ENCODE measurements at regions not wholly inside any gene's neighbourhood (a gene's known extent, or its start where the extent isn't known, plus 50 kb on each side); places are given as distances from the start of the nearest gene placed in this dataset.

- no peak overlapping the region for H3K27ac ChIP-seq (ENCODE audit: low read depth in 2 of 2, low read length in 1 of 2)
- WGBS, 2 donors, result 45 to 61% methylated on average over 2 of the region's 2 CpGs
- H3K9me3 ChIP-seq (ENCODE audit: control insufficient read depth in 2 of 2, insufficient read depth in 1 of 2, low read depth in 1 of 2, low read length in 1 of 2), result no peaks in the 10 kb centered on the region
- H3K4me1 ChIP-seq (ENCODE audit: control insufficient read depth in 2 of 2, insufficient read depth in 2 of 2, low read length in 1 of 2), result no peaks in the 10 kb centered on the region
- no peaks in the 10 kb centered on the region for H3K36me3 ChIP-seq (ENCODE audit: control insufficient read depth in 2 of 2, insufficient read depth in 2 of 2, low read length in 1 of 2)
- no peaks in the 10 kb centered on the region for H3K27me3 ChIP-seq (ENCODE audit: control insufficient read depth in 1 of 2, insufficient read depth in 2 of 2, low read length in 2 of 2)
- no peak overlapping the region for H3K4me3 ChIP-seq (ENCODE audit: low read depth in 1 of 2, low read length in 2 of 2)
These were observed 213.6 kb upstream of the FAM98A start for GRCh38 chr2:33812707-33813106.

GRCh38 chr2:33810046-33810835, 211.1 kb upstream of the FAM98A start:
- Histone ChIP-seq H3K9me3 (ENCODE audit: control insufficient read depth in 2 of 2, insufficient read depth in 1 of 2, low read depth in 1 of 2, low read length in 1 of 2) (no peaks in the 10 kb centered on the region), H3K27me3 (ENCODE audit: control insufficient read depth in 1 of 2, insufficient read depth in 2 of 2, low read length in 2 of 2) (no peaks in the 10 kb centered on the region), H3K27ac (ENCODE audit: low read depth in 2 of 2, low read length in 1 of 2) (no peak overlapping the region), H3K4me3 (ENCODE audit: low read depth in 1 of 2, low read length in 2 of 2) (no peak overlapping the region), H3K36me3 (ENCODE audit: control insufficient read depth in 2 of 2, insufficient read depth in 2 of 2, low read length in 1 of 2) (no peaks in the 10 kb centered on the region), H3K4me1 (ENCODE audit: control insufficient read depth in 2 of 2, insufficient read depth in 2 of 2, low read length in 1 of 2) (no peaks in the 10 kb centered on the region)
- WGBS, 2 donors, result 81 to 84% methylated on average over 9 of the region's 9 CpGs

- Histone ChIP-seq H3K27me3 (ENCODE audit: control insufficient read depth in 1 of 2, insufficient read depth in 2 of 2, low read length in 2 of 2) (no peaks in the 10 kb centered on the region), H3K9me3 (ENCODE audit: control insufficient read depth in 2 of 2, insufficient read depth in 1 of 2, low read depth in 1 of 2, low read length in 1 of 2) (peaks cover 0 to 2% of the 10 kb centered on the region in 2 donors), H3K4me3 (ENCODE audit: low read depth in 1 of 2, low read length in 2 of 2) (no peak overlapping the region), H3K4me1 (ENCODE audit: control insufficient read depth in 2 of 2, insufficient read depth in 2 of 2, low read length in 1 of 2) (peaks cover 0 to 2% of the 10 kb centered on the region in 2 donors), H3K36me3 (ENCODE audit: control insufficient read depth in 2 of 2, insufficient read depth in 2 of 2, low read length in 1 of 2) (no peaks in the 10 kb centered on the region), H3K27ac (ENCODE audit: low read depth in 2 of 2, low read length in 1 of 2) (no peak overlapping the region)
- 76% methylated on average over 6 of the region's 6 CpGs for WGBS, 2 donors
These were observed 206.9 kb upstream of the FAM98A start for GRCh38 chr2:33806041-33806440.

- H3K4me1 ChIP-seq (ENCODE audit: control insufficient read depth in 2 of 2, insufficient read depth in 2 of 2, low read length in 1 of 2), result peaks cover 0 to 2% of the 10 kb centered on the region in 2 donors
- no peaks in the 10 kb centered on the region for H3K36me3 ChIP-seq (ENCODE audit: control insufficient read depth in 2 of 2, insufficient read depth in 2 of 2, low read length in 1 of 2)
- H3K4me3 ChIP-seq (ENCODE audit: low read depth in 1 of 2, low read length in 2 of 2), result no peak overlapping the region
- H3K27me3 ChIP-seq (ENCODE audit: control insufficient read depth in 1 of 2, insufficient read depth in 2 of 2, low read length in 2 of 2), result no peaks in the 10 kb centered on the region
- peaks cover 0 to 3% of the 10 kb centered on the region in 2 donors for H3K9me3 ChIP-seq (ENCODE audit: control insufficient read depth in 2 of 2, insufficient read depth in 1 of 2, low read depth in 1 of 2, low read length in 1 of 2)
- H3K27ac ChIP-seq (ENCODE audit: low read depth in 2 of 2, low read length in 1 of 2), result no peak overlapping the region
These were observed 205.1 kb upstream of the FAM98A start for GRCh38 chr2:33804155-33804554.

GRCh38 chr2:33796511-33796910, 197.4 kb upstream of the FAM98A start:
- Histone ChIP-seq H3K27ac (ENCODE audit: low read depth in 2 of 2, low read length in 1 of 2) (no peak overlapping the region), H3K36me3 (ENCODE audit: control insufficient read depth in 2 of 2, insufficient read depth in 2 of 2, low read length in 1 of 2) (no peaks in the 10 kb centered on the region), H3K27me3 (ENCODE audit: control insufficient read depth in 1 of 2, insufficient read depth in 2 of 2, low read length in 2 of 2) (no peaks in the 10 kb centered on the region), H3K4me3 (ENCODE audit: low read depth in 1 of 2, low read length in 2 of 2) (no peak overlapping the region), H3K9me3 (ENCODE audit: control insufficient read depth in 2 of 2, insufficient read depth in 1 of 2, low read depth in 1 of 2, low read length in 1 of 2) (peaks cover 0 to 3% of the 10 kb centered on the region in 2 donors), H3K4me1 (ENCODE audit: control insufficient read depth in 2 of 2, insufficient read depth in 2 of 2, low read length in 1 of 2) (no peaks in the 10 kb centered on the region)
- 80 to 88% methylated on average over 2 of the region's 2 CpGs for WGBS, 2 donors

- Histone ChIP-seq H3K4me1 (ENCODE audit: control insufficient read depth in 2 of 2, insufficient read depth in 2 of 2, low read length in 1 of 2) (no peaks in the 10 kb centered on the region), H3K9me3 (ENCODE audit: control insufficient read depth in 2 of 2, insufficient read depth in 1 of 2, low read depth in 1 of 2, low read length in 1 of 2) (no peaks in the 10 kb centered on the region), H3K4me3 (ENCODE audit: low read depth in 1 of 2, low read length in 2 of 2) (no peak overlapping the region), H3K27ac (ENCODE audit: low read depth in 2 of 2, low read length in 1 of 2) (no peak overlapping the region), H3K27me3 (ENCODE audit: control insufficient read depth in 1 of 2, insufficient read depth in 2 of 2, low read length in 2 of 2) (no peaks in the 10 kb centered on the region), H3K36me3 (ENCODE audit: control insufficient read depth in 2 of 2, insufficient read depth in 2 of 2, low read length in 1 of 2) (no peaks in the 10 kb centered on the region)
- 57 to 67% methylated on average over 3 of the region's 3 CpGs for WGBS, 2 donors
These were observed 192.5 kb upstream of the FAM98A start for GRCh38 chr2:33791625-33792024.

GRCh38 chr2:33788044-33788443, 188.9 kb upstream of the FAM98A start:
- H3K4me1 ChIP-seq (ENCODE audit: control insufficient read depth in 2 of 2, insufficient read depth in 2 of 2, low read length in 1 of 2), result no peaks in the 10 kb centered on the region
- 79 to 92% methylated on average over 1 of the region's 1 CpG for WGBS, 2 donors

GRCh38 chr2:33786881-33787280, 187.8 kb upstream of the FAM98A start:
- Histone ChIP-seq H3K9me3 (ENCODE audit: control insufficient read depth in 2 of 2, insufficient read depth in 1 of 2, low read depth in 1 of 2, low read length in 1 of 2) (no peaks in the 10 kb centered on the region), H3K4me3 (ENCODE audit: low read depth in 1 of 2, low read length in 2 of 2) (no peak overlapping the region), H3K36me3 (ENCODE audit: control insufficient read depth in 2 of 2, insufficient read depth in 2 of 2, low read length in 1 of 2) (no peaks in the 10 kb centered on the region), H3K27ac (ENCODE audit: low read depth in 2 of 2, low read length in 1 of 2) (no peak overlapping the region), H3K27me3 (ENCODE audit: control insufficient read depth in 1 of 2, insufficient read depth in 2 of 2, low read length in 2 of 2) (no peaks in the 10 kb centered on the region), H3K4me1 (ENCODE audit: control insufficient read depth in 2 of 2, insufficient read depth in 2 of 2, low read length in 1 of 2) (no peaks in the 10 kb centered on the region)
- 84% methylated on average over 5 of the region's 5 CpGs for WGBS, 2 donors

More at GRCh38 chr2:33788044-33788443, 188.9 kb upstream of the FAM98A start:
- Histone ChIP-seq H3K27ac (ENCODE audit: low read depth in 2 of 2, low read length in 1 of 2) (no peak overlapping the region), H3K4me3 (ENCODE audit: low read depth in 1 of 2, low read length in 2 of 2) (no peak overlapping the region), H3K9me3 (ENCODE audit: control insufficient read depth in 2 of 2, insufficient read depth in 1 of 2, low read depth in 1 of 2, low read length in 1 of 2) (no peaks in the 10 kb centered on the region), H3K36me3 (ENCODE audit: control insufficient read depth in 2 of 2, insufficient read depth in 2 of 2, low read length in 1 of 2) (no peaks in the 10 kb centered on the region), H3K27me3 (ENCODE audit: control insufficient read depth in 1 of 2, insufficient read depth in 2 of 2, low read length in 2 of 2) (no peaks in the 10 kb centered on the region)

GRCh38 chr2:33785201-33786106, 186.4 kb upstream of the FAM98A start:
- no peak overlapping the region for H3K4me3 ChIP-seq (ENCODE audit: low read depth in 1 of 2, low read length in 2 of 2)
- H3K4me1 ChIP-seq (ENCODE audit: control insufficient read depth in 2 of 2, insufficient read depth in 2 of 2, low read length in 1 of 2), result no peaks in the 10 kb centered on the region
- no peaks in the 10 kb centered on the region for H3K9me3 ChIP-seq (ENCODE audit: control insufficient read depth in 2 of 2, insufficient read depth in 1 of 2, low read depth in 1 of 2, low read length in 1 of 2)
- H3K36me3 ChIP-seq (ENCODE audit: control insufficient read depth in 2 of 2, insufficient read depth in 2 of 2, low read length in 1 of 2), result no peaks in the 10 kb centered on the region
- 75 to 77% methylated on average over 4 of the region's 4 CpGs for WGBS, 2 donors
- no peaks in the 10 kb centered on the region for H3K27me3 ChIP-seq (ENCODE audit: control insufficient read depth in 1 of 2, insufficient read depth in 2 of 2, low read length in 2 of 2)
- no peak overlapping the region for H3K27ac ChIP-seq (ENCODE audit: low read depth in 2 of 2, low read length in 1 of 2)
